ENCODE measurements at regions not wholly inside any gene's neighbourhood (a gene's known extent, or its start where the extent isn't known, plus 50 kb on each side); places are given as distances from the start of the nearest gene placed in this dataset.

DNA sequence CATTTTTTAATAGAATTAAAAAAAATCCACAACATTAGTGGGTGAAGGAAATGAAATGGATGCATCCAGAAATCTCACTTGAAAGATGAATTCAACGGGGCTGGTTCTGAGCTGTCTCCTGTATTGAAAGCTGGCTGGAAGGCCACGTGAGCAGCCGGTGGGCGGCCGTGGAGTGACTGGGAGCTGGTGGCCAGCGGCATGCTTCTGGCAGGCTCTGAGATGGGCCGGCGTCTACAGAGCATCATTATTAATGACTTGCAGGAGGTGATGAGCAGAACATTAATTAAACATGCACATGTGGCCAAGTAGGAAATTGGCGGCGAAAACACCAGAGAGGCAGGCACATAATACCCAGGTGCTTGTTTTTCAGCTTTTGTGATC is 115.6 kb upstream of the LMO4 start:
- Histone ChIP-seq H3K9me3 (ENCODE audit: severe bottlenecking) (peaks cover 3% of the 10 kb centered on the region), H3K27ac (no peak overlapping the region), H3K4me3 (ENCODE audit: low read depth, low read length) (no peak overlapping the region), H3K27me3 (ENCODE audit: insufficient read depth, low read depth, severe bottlenecking) (no peaks in the 10 kb centered on the region), H3K36me3 (no peaks in the 10 kb centered on the region)
- no peak for TF ChIP-seq CTCF (IDR thresholded peaks at IDR 0.05; ENCODE audit: low read depth, low read length)
- no peak for DNase-seq

DNA sequence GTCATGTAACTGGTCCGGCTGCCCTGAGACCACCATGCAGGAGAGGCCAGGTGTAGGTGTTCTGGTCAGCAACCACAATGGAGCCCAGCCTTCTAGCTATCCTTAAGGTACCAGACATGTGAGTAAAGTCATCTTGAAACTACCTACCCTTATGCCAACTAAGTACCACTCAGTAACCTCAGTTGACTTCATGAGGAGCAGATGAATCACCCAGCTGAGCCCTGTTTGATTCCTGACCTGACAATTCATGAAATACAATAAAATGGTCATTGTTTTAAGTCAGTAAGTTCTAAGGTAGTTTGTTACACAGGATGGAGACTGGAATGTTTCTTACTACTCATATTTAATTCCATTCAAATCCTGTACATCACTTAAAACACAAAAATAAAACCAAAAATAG is 113.1 kb upstream of the LMO4 start:
- no peaks in the 10 kb centered on the region for H3K36me3 ChIP-seq
- no peak for DNase-seq

GRCh38 chr1:87218618-87219017 is 110.1 kb upstream of the LMO4 start:
- no peak overlapping the region for H3K4me3 ChIP-seq (ENCODE audit: low read depth, low read length)
- no peak for TF ChIP-seq CTCF (IDR thresholded peaks at IDR 0.05; ENCODE audit: low read depth, low read length)
- H3K27me3 ChIP-seq (ENCODE audit: insufficient read depth, low read depth, severe bottlenecking) = no peaks in the 10 kb centered on the region
- H3K27ac ChIP-seq = no peak overlapping the region
- no peak for DNase-seq
- no peaks in the 10 kb centered on the region for H3K36me3 ChIP-seq
- peaks cover 3% of the 10 kb centered on the region for H3K9me3 ChIP-seq (ENCODE audit: severe bottlenecking)

More for the DNA sequence above, 113.1 kb upstream of the LMO4 start:
- Histone ChIP-seq H3K27ac (no peak overlapping the region), H3K4me3 (ENCODE audit: low read depth, low read length) (no peak overlapping the region), H3K27me3 (ENCODE audit: insufficient read depth, low read depth, severe bottlenecking) (no peaks in the 10 kb centered on the region), H3K9me3 (ENCODE audit: severe bottlenecking) (peaks cover 3% of the 10 kb centered on the region)
- no peak for TF ChIP-seq CTCF (IDR thresholded peaks at IDR 0.05; ENCODE audit: low read depth, low read length)

GRCh38 chr1:87219141-87219540 is 109.5 kb upstream of the LMO4 start:
- no peak for DNase-seq
- H3K4me3 ChIP-seq (ENCODE audit: low read depth, low read length) = no peak overlapping the region
- no peak for TF ChIP-seq CTCF (IDR thresholded peaks at IDR 0.05; ENCODE audit: low read depth, low read length)
- H3K36me3 ChIP-seq = no peaks in the 10 kb centered on the region
- peaks cover 3% of the 10 kb centered on the region for H3K9me3 ChIP-seq (ENCODE audit: severe bottlenecking)
- no peak overlapping the region for H3K27ac ChIP-seq
- no peaks in the 10 kb centered on the region for H3K27me3 ChIP-seq (ENCODE audit: insufficient read depth, low read depth, severe bottlenecking)

- no peak for DNase-seq
- H3K27ac ChIP-seq = no peak overlapping the region
- no peaks in the 10 kb centered on the region for H3K27me3 ChIP-seq (ENCODE audit: insufficient read depth, low read depth, severe bottlenecking)
- no peak for TF ChIP-seq CTCF (IDR thresholded peaks at IDR 0.05; ENCODE audit: low read depth, low read length)
- H3K36me3 ChIP-seq = no peaks in the 10 kb centered on the region
- peaks cover 3% of the 10 kb centered on the region for H3K9me3 ChIP-seq (ENCODE audit: severe bottlenecking)
- H3K4me3 ChIP-seq (ENCODE audit: low read depth, low read length) = no peak overlapping the region
These were observed 109.1 kb upstream of the LMO4 start for GRCh38 chr1:87219626-87220025.

- no peak for DNase-seq
- no peak for TF ChIP-seq CTCF (IDR thresholded peaks at IDR 0.05; ENCODE audit: low read depth, low read length)
- H3K4me3 ChIP-seq (ENCODE audit: low read depth, low read length) = no peak overlapping the region
- H3K36me3 ChIP-seq = no peaks in the 10 kb centered on the region
- H3K27ac ChIP-seq = no peak overlapping the region
- H3K27me3 ChIP-seq (ENCODE audit: insufficient read depth, low read depth, severe bottlenecking) = no peaks in the 10 kb centered on the region
- H3K9me3 ChIP-seq (ENCODE audit: severe bottlenecking) = no peaks in the 10 kb centered on the region
These were observed 107.7 kb upstream of the LMO4 start for GRCh38 chr1:87220993-87221392.
